K562 (cell line): ENCODE measurements at regions not wholly inside any gene's neighbourhood (a gene's known extent, or its start where the extent isn't known, plus 50 kb on each side); places are given as distances from the start of the nearest gene placed in this dataset.

Experiments used
- ATAC-seq: fragments of 200-7000 bp; cut with Tn5 transposase; 3 replicates; pipeline ENCODE4 v1.9.1; 2020; ENCODE audit warnings: moderate library complexity
- BruUV-seq: library from RNA; stranded (reverse); fragments of 400-500 nt; replicated peaks from 2 replicates; lab custom pipeline; 2021; lab: Mats Ljungman, UMichigan
- CTCF ChIA-PET: fragments of 300-600 bp; formaldehyde crosslinking; extraction: SDS; loops from one replicate; lab custom pipeline; 2021; ENCODE audit warnings: low intra/inter-chr PET ratio; lab: Yijun Ruan, JAX
- POLR2A ChIA-PET: fragments of 300-600, 350-650 bp; sonication (Branson Sonifier 250); formaldehyde crosslinking; extraction: SDS; loops from one replicate; lab custom pipeline; 2021; ENCODE audit warnings: antibody characterized with exemption, inconsistent platforms; lab: Yijun Ruan, JAX
- DNase-seq, 4 experiments: peaks; one replicate each; pipeline versions ENCODE4 v3.0.0 to v3.0.0-alpha.2; 2011 to 2018; ENCODE audit warnings: low spot score in 3 of 4, mixed read lengths in 3 of 4; ENCODE audit errors: extremely low read depth in 1 of 4
- FAIRE-seq: peaks from 2 replicates; lab custom pipeline; 2011; peaks lifted over from hg19 to GRCh38; lab: Jason Lieb, UNC
- H2AFZ ChIP-seq: 2 replicates; pipeline ENCODE4 v1.6.0; 2011; ENCODE audit warnings: low read depth, low read length, control low read depth, inconsistent platforms
- H3K27ac ChIP-seq: fragments of 200-600 bp; 3 replicates; pipeline ENCODE4 v1.8.0; 2011; ENCODE audit warnings: low read depth, mild to moderate bottlenecking, control low read depth, inconsistent platforms, low read length, moderate library complexity, mixed read lengths; ENCODE audit errors: extremely low read depth
- H3K27me3 ChIP-seq, 2 experiments: fragments of 300-600 bp in 1 of 2; 2 replicates in 1 of 2; 3 replicates in 1 of 2; pipeline versions ENCODE4 v1.6.0 to v1.8.0; 2011; ENCODE audit warnings: inconsistent platforms in 2 of 2, low read length in 2 of 2, mild to moderate bottlenecking in 1 of 2, mixed read lengths in 1 of 2, moderate library complexity in 1 of 2; ENCODE audit not compliant: control insufficient read depth in 2 of 2, insufficient read depth in 2 of 2
- H3K36me3 ChIP-seq: fragments of 300-600 bp; 3 replicates; pipeline ENCODE4 v1.8.0; 2011; ENCODE audit warnings: mild to moderate bottlenecking, low read length, inconsistent platforms; ENCODE audit not compliant: control insufficient read depth, insufficient read depth
- H3K4me1 ChIP-seq, 2 experiments: fragments of 200-600 bp in 1 of 2; replicated peaks in 1 of 2; 2 replicates in 1 of 2; 3 replicates in 1 of 2; pipeline versions ENCODE4 v1.5.1 to v1.8.0; 2011; ENCODE audit warnings: inconsistent platforms in 2 of 2, low read length in 2 of 2, mild to moderate bottlenecking in 1 of 2, mixed read lengths in 1 of 2, moderate library complexity in 1 of 2; ENCODE audit not compliant: control insufficient read depth in 2 of 2, insufficient read depth in 2 of 2
- H3K4me2 ChIP-seq: 2 replicates; pipeline ENCODE4 v1.6.1; 2011; ENCODE audit warnings: low read length, control low read depth, inconsistent platforms, mixed read lengths; ENCODE audit not compliant: insufficient read depth
- H3K4me3 ChIP-seq: fragments of 200-600 bp; sonication (generic), shearing (Covaris generic); 2 replicates; pipeline ENCODE4 v1.5.1; 2016; ENCODE audit warnings: control low read depth, inconsistent platforms
- H3K79me2 ChIP-seq: fragments of 200-600 bp; 3 replicates; pipeline ENCODE4 v1.8.0; 2011; ENCODE audit warnings: low read length, inconsistent platforms; ENCODE audit not compliant: control insufficient read depth, insufficient read depth
- H3K9ac ChIP-seq, 2 experiments: 2 replicates each; pipeline versions ENCODE4 v1.6.0 to v1.6.1; 2011; ENCODE audit warnings: low read depth in 2 of 2, low read length in 2 of 2, control low read depth in 1 of 2, inconsistent platforms in 1 of 2, mild to moderate bottlenecking in 1 of 2, mixed read lengths in 1 of 2; ENCODE audit not compliant: insufficient read depth in 1 of 2
- H3K9me1 ChIP-seq: one replicate; pipeline ENCODE4 v1.6.0; 2011; ENCODE audit warnings: inconsistent platforms, mild to moderate bottlenecking, low read length, moderate library complexity; ENCODE audit not compliant: control insufficient read depth, insufficient read depth
- H3K9me3 ChIP-seq: replicated peaks from 2 replicates; pipeline ENCODE4 v1.5.1; 2011; ENCODE audit warnings: low read depth, low read length, inconsistent platforms; ENCODE audit not compliant: control insufficient read depth, insufficient read depth
- H4K20me1 ChIP-seq: replicated peaks from 2 replicates; pipeline ENCODE4 v1.6.1; 2011; ENCODE audit warnings: low read length, inconsistent platforms, mixed read lengths; ENCODE audit not compliant: control insufficient read depth, insufficient read depth
- ARID3B ChIP-seq: fragments of 250-450 bp; sonication (Bioruptor Pico); IDR thresholded peaks from 2 replicates; pipeline ENCODE4 v1.4.0; 2020; ENCODE audit warnings: borderline replicate concordance
- HES1 ChIP-seq: fragments of 450-650 bp; IDR thresholded peaks from 2 replicates; pipeline ENCODE4 v1.6.1; 2016; ENCODE audit warnings: low read depth, mild to moderate bottlenecking, moderate library complexity
- RBM34 ChIP-seq: fragments of 200-400 bp; formaldehyde crosslinking; IDR thresholded peaks from 2 replicates; pipeline ENCODE4 v1.6.1; 2018; ENCODE audit warnings: low read length, borderline replicate concordance; ENCODE audit not compliant: insufficient read depth
- SIX5 ChIP-seq, 2 experiments: IDR thresholded peaks; 2 replicates each; pipeline ENCODE4 v1.6.1; 2011; ENCODE audit warnings: low read length in 2 of 2, borderline replicate concordance in 1 of 2, low read depth in 1 of 2, mild to moderate bottlenecking in 1 of 2, moderate library complexity in 1 of 2; ENCODE audit not compliant: insufficient read depth in 1 of 2
- SMARCA4 ChIP-seq: fragments of 450-650 bp; IDR thresholded peaks from 2 replicates; pipeline ENCODE4 v1.6.1; 2016
- ZNF354B ChIP-seq: fragments of 250-450 bp; sonication (Bioruptor Pico); IDR thresholded peaks from 2 replicates; pipeline ENCODE4 v1.4.0; 2020
- ZNF561 ChIP-seq: fragments of 450-650 bp; formaldehyde crosslinking; conservative IDR thresholded peaks from 2 replicates; pipeline ENCODE4 v1.4.0; 2020; ENCODE audit warnings: mild to moderate bottlenecking, moderate library complexity
- ZNF695 ChIP-seq: fragments of 450-650 bp; formaldehyde crosslinking; IDR thresholded peaks from 2 replicates; pipeline ENCODE4 v1.4.0; 2020; ENCODE audit warnings: mild to moderate bottlenecking, moderate library complexity
- ZNF77 ChIP-seq: fragments of 250-450 bp; sonication (Bioruptor Pico); IDR thresholded peaks from 2 replicates; pipeline ENCODE4 v1.5.0; 2020
- WGBS: fragments of 100-300 bp; shearing (Covaris generic); methylation state at CpG from one replicate; pipeline ENCODE4 v1.1.6; 2016; ENCODE audit warnings: low coverage, mixed read lengths; ENCODE audit not compliant: insufficient coverage; ENCODE audit errors: missing lambda C conversion rate; 5-methylcytosine and 5-hydroxymethylcytosine counted together
- in situ Hi-C: fragments of 300-500 bp; cut with MboI; formaldehyde crosslinking; loops from 4 replicates; pipeline ENCODE4 v1.15.0; 2018; ENCODE audit warnings: inconsistent platforms, mixed read lengths
- intact Hi-C: fragments of 100-400 bp; cut with micrococcal nuclease; formaldehyde crosslinking; loops from 2 replicates; pipeline ENCODE4 v1.14.2; 2022
- TF ChIP-seq, protein P1 (sequence below), 2 experiments: fragments of 150-350 bp in 1 of 2; IDR thresholded peaks; 2 replicates each; pipeline ENCODE4 v1.6.1; 2012 to 2016; ENCODE audit warnings: low read depth in 2 of 2, low read length in 2 of 2, mild to moderate bottlenecking in 1 of 2, moderate library complexity in 1 of 2
- TF ChIP-seq, protein P2 (sequence below): fragments of 450-650 bp; IDR thresholded peaks from 2 replicates; pipeline ENCODE4 v1.7.0; 2016; ENCODE audit warnings: borderline replicate concordance

GRCh38 chr5:170161069-170161468 lies 55.4 kb downstream of the FOXI1 start:
- no peaks in the 10 kb centered on the region for H3K4me1 ChIP-seq
- WGBS: 6% methylated on average over 6 of the region's 6 CpGs
- H3K9me3 ChIP-seq: no peaks in the 10 kb centered on the region
- H3K36me3 ChIP-seq: no peaks in the 10 kb centered on the region
- BruUV-seq: no TSS peak
- H3K27me3 ChIP-seq: peaks cover 10 to 26% of the 10 kb centered on the region in 2 experiments; a peak in 4 of 5 replicates
- H3K9ac ChIP-seq: no peak overlapping the region
- H2AFZ ChIP-seq: no peak overlapping the region
- POLR2A ChIA-PET: interaction anchor here (1.2 kb wide), 1 partner anchor 10 kb away, joined by 5 read pairs; no protein-coding TSS in a partner anchor
- CTCF ChIA-PET: no interaction called here
- H3K79me2 ChIP-seq: no peaks in the 10 kb centered on the region
- ATAC-seq: no peak
- FAIRE-seq: no peak
- no peak for DNase-seq
- no peaks in the 10 kb centered on the region for H3K9me1 ChIP-seq
- H3K4me3 ChIP-seq: no peak overlapping the region
- H4K20me1 ChIP-seq: no peaks in the 10 kb centered on the region
- H3K27ac ChIP-seq: no peak overlapping the region
- no peak overlapping the region for H3K4me2 ChIP-seq
- intact Hi-C loops: no loop called here
- in situ Hi-C loops: loop anchor here (10.0 kb wide), 1 partner anchor 446 kb away; no protein-coding TSS in a partner anchor
- TF ChIP-seq SIX5 (IDR thresholded peaks at IDR 0.05; ENCODE audit: borderline replicate concordance in 1 of 2, insufficient read depth in 1 of 2, low read depth in 1 of 2, low read length in 2 of 2): no peak
- no peak for TF ChIP-seq ZNF695 (CRISPR knock-in tag)
- TF ChIP-seq, protein P1, sequence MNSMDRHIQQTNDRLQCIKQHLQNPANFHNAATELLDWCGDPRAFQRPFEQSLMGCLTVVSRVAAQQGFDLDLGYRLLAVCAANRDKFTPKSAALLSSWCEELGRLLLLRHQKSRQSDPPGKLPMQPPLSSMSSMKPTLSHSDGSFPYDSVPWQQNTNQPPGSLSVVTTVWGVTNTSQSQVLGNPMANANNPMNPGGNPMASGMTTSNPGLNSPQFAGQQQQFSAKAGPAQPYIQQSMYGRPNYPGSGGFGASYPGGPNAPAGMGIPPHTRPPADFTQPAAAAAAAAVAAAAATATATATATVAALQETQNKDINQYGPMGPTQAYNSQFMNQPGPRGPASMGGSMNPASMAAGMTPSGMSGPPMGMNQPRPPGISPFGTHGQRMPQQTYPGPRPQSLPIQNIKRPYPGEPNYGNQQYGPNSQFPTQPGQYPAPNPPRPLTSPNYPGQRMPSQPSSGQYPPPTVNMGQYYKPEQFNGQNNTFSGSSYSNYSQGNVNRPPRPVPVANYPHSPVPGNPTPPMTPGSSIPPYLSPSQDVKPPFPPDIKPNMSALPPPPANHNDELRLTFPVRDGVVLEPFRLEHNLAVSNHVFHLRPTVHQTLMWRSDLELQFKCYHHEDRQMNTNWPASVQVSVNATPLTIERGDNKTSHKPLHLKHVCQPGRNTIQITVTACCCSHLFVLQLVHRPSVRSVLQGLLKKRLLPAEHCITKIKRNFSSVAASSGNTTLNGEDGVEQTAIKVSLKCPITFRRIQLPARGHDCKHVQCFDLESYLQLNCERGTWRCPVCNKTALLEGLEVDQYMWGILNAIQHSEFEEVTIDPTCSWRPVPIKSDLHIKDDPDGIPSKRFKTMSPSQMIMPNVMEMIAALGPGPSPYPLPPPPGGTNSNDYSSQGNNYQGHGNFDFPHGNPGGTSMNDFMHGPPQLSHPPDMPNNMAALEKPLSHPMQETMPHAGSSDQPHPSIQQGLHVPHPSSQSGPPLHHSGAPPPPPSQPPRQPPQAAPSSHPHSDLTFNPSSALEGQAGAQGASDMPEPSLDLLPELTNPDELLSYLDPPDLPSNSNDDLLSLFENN (IDR thresholded peaks at IDR 0.05; ENCODE audit: low read depth in 2 of 2, low read length in 2 of 2): no peak
- TF ChIP-seq, protein P2, sequence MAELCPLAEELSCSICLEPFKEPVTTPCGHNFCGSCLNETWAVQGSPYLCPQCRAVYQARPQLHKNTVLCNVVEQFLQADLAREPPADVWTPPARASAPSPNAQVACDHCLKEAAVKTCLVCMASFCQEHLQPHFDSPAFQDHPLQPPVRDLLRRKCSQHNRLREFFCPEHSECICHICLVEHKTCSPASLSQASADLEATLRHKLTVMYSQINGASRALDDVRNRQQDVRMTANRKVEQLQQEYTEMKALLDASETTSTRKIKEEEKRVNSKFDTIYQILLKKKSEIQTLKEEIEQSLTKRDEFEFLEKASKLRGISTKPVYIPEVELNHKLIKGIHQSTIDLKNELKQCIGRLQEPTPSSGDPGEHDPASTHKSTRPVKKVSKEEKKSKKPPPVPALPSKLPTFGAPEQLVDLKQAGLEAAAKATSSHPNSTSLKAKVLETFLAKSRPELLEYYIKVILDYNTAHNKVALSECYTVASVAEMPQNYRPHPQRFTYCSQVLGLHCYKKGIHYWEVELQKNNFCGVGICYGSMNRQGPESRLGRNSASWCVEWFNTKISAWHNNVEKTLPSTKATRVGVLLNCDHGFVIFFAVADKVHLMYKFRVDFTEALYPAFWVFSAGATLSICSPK: no peak
- no peak for TF ChIP-seq ZNF77 (CRISPR knock-in tag)
- no peak for TF ChIP-seq SMARCA4
- TF ChIP-seq ZNF354B (CRISPR knock-in tag): no peak
- TF ChIP-seq ZNF561 (CRISPR knock-in tag): no peak
- no peak for TF ChIP-seq RBM34
- no peak for TF ChIP-seq ARID3B
- no peak for TF ChIP-seq HES1
